Naive B cell (primary cell): ENCODE measurements at regions not wholly inside any gene's neighbourhood (a gene's known extent, or its start where the extent isn't known, plus 50 kb on each side); places are given as distances from the start of the nearest gene placed in this dataset.

Experiments
- ATAC-seq, 2 donors: fragments of 150-1000 bp; cut with Tn5 transposase; 2 replicates each; pipeline ENCODE4 v1.10.0; 2021; ENCODE audit warnings: low read depth in 2 of 2, mild to moderate bottlenecking in 2 of 2, moderate library complexity in 2 of 2
- DNase-seq: peaks from one replicate; pipeline ENCODE4 v3.0.0; 2022
- H3K27ac Mint-ChIP-seq, 6 donors: one replicate each; pipeline ENCODE4 v1.8.0; 2020 to 2022; ENCODE audit warnings: mild to moderate bottlenecking in 6 of 6, mixed read lengths in 6 of 6, moderate library complexity in 5 of 6, inconsistent platforms in 2 of 6
- H3K27me3 Mint-ChIP-seq, 3 donors: one replicate each; pipeline ENCODE4 v1.8.0; 2021 to 2022; ENCODE audit warnings: mixed read lengths in 3 of 3, mild to moderate bottlenecking in 1 of 3
- H3K36me3 Mint-ChIP-seq, 2 donors: one replicate each; pipeline ENCODE4 v1.8.0; 2020 to 2022; ENCODE audit warnings: mixed read lengths in 2 of 2, inconsistent platforms in 1 of 2, mild to moderate bottlenecking in 1 of 2
- H3K4me1 Mint-ChIP-seq, 3 donors: one replicate each; pipeline ENCODE4 v1.8.0; 2020 to 2022; ENCODE audit warnings: mixed read lengths in 3 of 3, inconsistent platforms in 1 of 3, mild to moderate bottlenecking in 1 of 3, moderate library complexity in 1 of 3
- H3K4me3 Mint-ChIP-seq, 8 donors: one replicate each; pipeline ENCODE4 v1.8.0; 2020 to 2022; ENCODE audit warnings: mild to moderate bottlenecking in 8 of 8, mixed read lengths in 8 of 8, moderate library complexity in 8 of 8, inconsistent platforms in 2 of 8
- H3K9me3 Mint-ChIP-seq, 7 donors: one replicate each; pipeline ENCODE4 v1.8.0; 2020 to 2022; ENCODE audit warnings: mixed read lengths in 7 of 7, mild to moderate bottlenecking in 5 of 7, inconsistent platforms in 2 of 7, moderate library complexity in 1 of 7

GRCh38 chr18:78904179-78904531 is 75.5 kb upstream of the SALL3 start:
- H3K27me3 Mint-ChIP-seq: peaks cover 4 to 25% (median 12%) of the 10 kb centered on the region in 3 donors

GRCh38 chr18:78905334-78905733 is 74.3 kb upstream of the SALL3 start:
- no peak overlapping the region for H3K27ac Mint-ChIP-seq
- H3K36me3 Mint-ChIP-seq: peaks cover 0 to 10% of the 10 kb centered on the region in 2 donors
- peaks cover 4 to 25% (median 12%) of the 10 kb centered on the region in 3 donors for H3K27me3 Mint-ChIP-seq
- ATAC-seq (no peak), DNase-seq (no peak)
- no peaks in the 10 kb centered on the region for H3K4me1 Mint-ChIP-seq
- H3K9me3 Mint-ChIP-seq: peaks cover 0 to 5% (median under 1%) of the 10 kb centered on the region in 7 donors
- H3K4me3 Mint-ChIP-seq: no peak overlapping the region

More at GRCh38 chr18:78904179-78904531, 75.5 kb upstream of the SALL3 start:
- no peak overlapping the region for H3K27ac Mint-ChIP-seq
- ATAC-seq: no peak
- no peaks in the 10 kb centered on the region for H3K4me1 Mint-ChIP-seq
- peaks cover 0 to 5% (median 1%) of the 10 kb centered on the region in 7 donors for H3K9me3 Mint-ChIP-seq
- H3K36me3 Mint-ChIP-seq: peaks cover 0 to 10% of the 10 kb centered on the region in 2 donors
- H3K4me3 Mint-ChIP-seq: no peak overlapping the region
- no peak for DNase-seq

GRCh38 chr18:78906066-78906465 is 73.6 kb upstream of the SALL3 start:
- DNase-seq: no peak
- peaks cover 0 to 10% of the 10 kb centered on the region in 2 donors for H3K36me3 Mint-ChIP-seq
- no peak for ATAC-seq
- peaks cover 2 to 25% (median 12%) of the 10 kb centered on the region in 3 donors for H3K27me3 Mint-ChIP-seq
- no peaks in the 10 kb centered on the region for H3K4me1 Mint-ChIP-seq
- H3K9me3 Mint-ChIP-seq: peaks cover 0 to 5% (median 0%) of the 10 kb centered on the region in 7 donors
- no peak overlapping the region for H3K4me3 Mint-ChIP-seq
- no peak overlapping the region for H3K27ac Mint-ChIP-seq

- ATAC-seq (no peak), DNase-seq (no peak)
- no peak overlapping the region for H3K4me3 Mint-ChIP-seq
- H3K27me3 Mint-ChIP-seq: peaks cover 0 to 17% (median 0%) of the 10 kb centered on the region in 3 donors
- H3K27ac Mint-ChIP-seq: peak overlapping the region in 1 of 6 donors; percentile 56
- H3K4me1 Mint-ChIP-seq: no peaks in the 10 kb centered on the region
- no peaks in the 10 kb centered on the region for H3K36me3 Mint-ChIP-seq
- peaks cover 0 to 1% (median 0%) of the 10 kb centered on the region in 7 donors for H3K9me3 Mint-ChIP-seq
These were observed 71.0 kb upstream of the SALL3 start for GRCh38 chr18:78908462-78909260.

- no peaks in the 10 kb centered on the region for H3K4me1 Mint-ChIP-seq
- no peak overlapping the region for H3K27ac Mint-ChIP-seq
- peaks cover 0 to 8% (median 3%) of the 10 kb centered on the region in 7 donors for H3K9me3 Mint-ChIP-seq
- H3K36me3 Mint-ChIP-seq: peaks cover 0 to 7% of the 10 kb centered on the region in 2 donors
- ATAC-seq: no peak
- peaks cover 0 to 9% (median 0%) of the 10 kb centered on the region in 3 donors for H3K27me3 Mint-ChIP-seq
- no peak overlapping the region for H3K4me3 Mint-ChIP-seq
- no peak for DNase-seq
These were observed 67.8 kb upstream of the SALL3 start for GRCh38 chr18:78911751-78912283.

- peaks cover 0 to 7% of the 10 kb centered on the region in 2 donors for H3K36me3 Mint-ChIP-seq
- H3K27me3 Mint-ChIP-seq: peaks cover 0 to 9% (median 0%) of the 10 kb centered on the region in 3 donors
- DNase-seq: no peak
- no peaks in the 10 kb centered on the region for H3K4me1 Mint-ChIP-seq
- no peak for ATAC-seq
- no peak overlapping the region for H3K4me3 Mint-ChIP-seq
- H3K27ac Mint-ChIP-seq: no peak overlapping the region
- peaks cover 0 to 11% (median 3%) of the 10 kb centered on the region in 7 donors for H3K9me3 Mint-ChIP-seq
These were observed 67.3 kb upstream of the SALL3 start for GRCh38 chr18:78912336-78912735.

GRCh38 chr18:78912844-78913243 is 66.8 kb upstream of the SALL3 start:
- no peak overlapping the region for H3K27ac Mint-ChIP-seq
- peaks cover 0 to 13% (median 3%) of the 10 kb centered on the region in 7 donors for H3K9me3 Mint-ChIP-seq
- H3K27me3 Mint-ChIP-seq: peaks cover 0 to 9% (median 0%) of the 10 kb centered on the region in 3 donors

GRCh38 chr18:78913395-78913794 is 66.2 kb upstream of the SALL3 start:
- Mint-ChIP-seq H3K4me3 (no peak overlapping the region), H3K27ac (peak overlapping the region in 1 of 6 donors; percentile 25), H3K9me3 (peaks cover 0 to 13% (median 4%) of the 10 kb centered on the region in 7 donors), H3K36me3 (peaks cover 0 to 7% of the 10 kb centered on the region in 2 donors), H3K27me3 (peaks cover 0 to 9% (median 0%) of the 10 kb centered on the region in 3 donors), H3K4me1 (no peaks in the 10 kb centered on the region)
- ATAC-seq (no peak), DNase-seq (no peak)

More at GRCh38 chr18:78912844-78913243, 66.8 kb upstream of the SALL3 start:
- H3K36me3 Mint-ChIP-seq: peaks cover 0 to 7% of the 10 kb centered on the region in 2 donors
- no peaks in the 10 kb centered on the region for H3K4me1 Mint-ChIP-seq
- ATAC-seq (no peak), DNase-seq (no peak)
- no peak overlapping the region for H3K4me3 Mint-ChIP-seq

- DNase-seq (no peak), ATAC-seq (no peak)
- Mint-ChIP-seq H3K4me3 (no peak overlapping the region), H3K9me3 (peaks cover 0 to 13% (median 4%) of the 10 kb centered on the region in 7 donors), H3K27me3 (peaks cover 0 to 9% (median 0%) of the 10 kb centered on the region in 3 donors), H3K36me3 (peaks cover 0 to 7% of the 10 kb centered on the region in 2 donors), H3K27ac (no peak overlapping the region), H3K4me1 (no peaks in the 10 kb centered on the region)
These were observed 65.8 kb upstream of the SALL3 start for GRCh38 chr18:78913830-78914231.

- peaks cover 0 to 13% (median 4%) of the 10 kb centered on the region in 7 donors for H3K9me3 Mint-ChIP-seq
- DNase-seq (no peak), ATAC-seq (no peak)
- peak overlapping the region in 1 of 6 donors; percentile 63 for H3K27ac Mint-ChIP-seq
- peaks cover 0 to 9% (median 0%) of the 10 kb centered on the region in 3 donors for H3K27me3 Mint-ChIP-seq
- no peak overlapping the region for H3K4me3 Mint-ChIP-seq
- no peaks in the 10 kb centered on the region for H3K4me1 Mint-ChIP-seq
- peaks cover 0 to 7% of the 10 kb centered on the region in 2 donors for H3K36me3 Mint-ChIP-seq
These were observed 65.2 kb upstream of the SALL3 start for GRCh38 chr18:78914249-78914935.

GRCh38 chr18:78915446-78916008 is 64.1 kb upstream of the SALL3 start:
- H3K27me3 Mint-ChIP-seq: peaks cover 0 to 9% (median 0%) of the 10 kb centered on the region in 3 donors
- no peak overlapping the region for H3K27ac Mint-ChIP-seq
- no peaks in the 10 kb centered on the region for H3K4me1 Mint-ChIP-seq
- H3K4me3 Mint-ChIP-seq: no peak overlapping the region
- ATAC-seq: no peak
- peaks cover 0 to 7% of the 10 kb centered on the region in 2 donors for H3K36me3 Mint-ChIP-seq
- no peak for DNase-seq
- H3K9me3 Mint-ChIP-seq: peaks cover 0 to 13% (median 4%) of the 10 kb centered on the region in 7 donors

- Mint-ChIP-seq H3K4me1 (no peaks in the 10 kb centered on the region), H3K27me3 (peaks cover 0 to 4% (median 0%) of the 10 kb centered on the region in 3 donors), H3K4me3 (no peak overlapping the region), H3K36me3 (peaks cover 0 to 7% of the 10 kb centered on the region in 2 donors), H3K27ac (no peak overlapping the region), H3K9me3 (peaks cover 0 to 13% (median 4%) of the 10 kb centered on the region in 7 donors)
- no peak for DNase-seq
- ATAC-seq: no peak
These were observed 60.9 kb upstream of the SALL3 start for GRCh38 chr18:78918707-78919106.

- H3K27me3 Mint-ChIP-seq: peaks cover 0 to 4% (median 0%) of the 10 kb centered on the region in 3 donors
These were observed 59.7 kb upstream of the SALL3 start for GRCh38 chr18:78919956-78920355.

More at GRCh38 chr18:78919956-78920355, 59.7 kb upstream of the SALL3 start:
- no peak overlapping the region for H3K4me3 Mint-ChIP-seq
- H3K9me3 Mint-ChIP-seq: peaks cover 0 to 13% (median 4%) of the 10 kb centered on the region in 7 donors
- DNase-seq (no peak), ATAC-seq (no peak)
- peaks cover 0 to 7% of the 10 kb centered on the region in 2 donors for H3K36me3 Mint-ChIP-seq
- H3K27ac Mint-ChIP-seq: no peak overlapping the region
- H3K4me1 Mint-ChIP-seq: no peaks in the 10 kb centered on the region
